PC-3 (cell line): ENCODE measurements at regions not wholly inside any gene's neighbourhood (a gene's known extent, or its start where the extent isn't known, plus 50 kb on each side); places are given as distances from the start of the nearest gene placed in this dataset.
A peak's percentile ranks its signal among the peaks of the same experiment; 100 is the strongest.

Source experiments
- ATAC-seq: fragments of 200-7000 bp; cut with Tn5 transposase; 2 replicates; pipeline ENCODE4 v1.9.1; 2020; ENCODE audit warnings: mild to moderate bottlenecking, moderate library complexity
- BruUV-seq: library from RNA; stranded (reverse); fragments of 400-500 nt; replicated peaks from 2 replicates; lab custom pipeline; 2021; lab: Mats Ljungman, UMichigan
- CTCF ChIA-PET: fragments of 300-600 bp; sonication (Branson Sonifier 250); formaldehyde crosslinking; loops from one replicate; lab custom pipeline; 2022; ENCODE audit warnings: antibody characterized with exemption; lab: Charles Lee
- POLR2A ChIA-PET: fragments of 300-600 bp; sonication (Branson Sonifier 250); formaldehyde crosslinking; loops from one replicate; lab custom pipeline; 2022; ENCODE audit warnings: antibody characterized with exemption; ENCODE audit not compliant: unreplicated experiment; lab: Charles Lee
- DNase-seq: peaks from one replicate; pipeline ENCODE4 v3.0.0-alpha.2; 2015
- H2AFZ ChIP-seq: fragments of 300-600 bp; sonication (generic); 2 replicates; pipeline ENCODE4 v1.6.0; 2016; ENCODE audit warnings: antibody characterized with exemption, low read length
- H3F3A ChIP-seq: fragments of 300-600 bp; sonication (generic); one replicate; pipeline ENCODE4 v1.6.0; 2017; ENCODE audit warnings: antibody characterized with exemption, low read length, control low read depth, mild to moderate bottlenecking; ENCODE audit not compliant: unreplicated experiment
- H3K27ac ChIP-seq: fragments of 300-600 bp; sonication (generic); 2 replicates; pipeline ENCODE4 v1.5.1; 2016; ENCODE audit warnings: mild to moderate bottlenecking, low read length
- H3K27me3 ChIP-seq: fragments of 300-600 bp; sonication (generic); 2 replicates; pipeline ENCODE4 v1.6.1; 2016; ENCODE audit warnings: low read length, mixed read lengths
- H3K36me3 ChIP-seq: fragments of 300-600 bp; sonication (generic); 2 replicates; pipeline ENCODE4 v1.6.1; 2016; ENCODE audit warnings: low read depth, mixed run types, low read length, mixed read lengths
- H3K4me1 ChIP-seq: fragments of 300-600 bp; sonication (generic); 2 replicates; pipeline ENCODE4 v1.5.1; 2016; ENCODE audit warnings: low read length; ENCODE audit not compliant: insufficient read depth
- H3K4me2 ChIP-seq: fragments of 300-600 bp; sonication (generic); 2 replicates; pipeline ENCODE4 v1.6.0; 2016; ENCODE audit warnings: low read length
- H3K4me3 ChIP-seq: fragments of 300-600 bp; sonication (generic); 2 replicates; pipeline ENCODE4 v1.5.1; 2016; ENCODE audit warnings: mild to moderate bottlenecking, low read length, mixed read lengths
- H3K79me2 ChIP-seq: fragments of 300-600 bp; sonication (generic); 2 replicates; pipeline ENCODE4 v1.6.1; 2017; ENCODE audit warnings: low read length, mixed read lengths
- H3K9ac ChIP-seq: fragments of 300-600 bp; sonication (generic); 2 replicates; pipeline ENCODE4 v1.6.0; 2016; ENCODE audit warnings: mild to moderate bottlenecking, low read length
- H3K9me2 ChIP-seq: fragments of 300-600 bp; sonication (generic); replicated peaks from 2 replicates; pipeline ENCODE4 v1.6.1; 2016; ENCODE audit warnings: mixed run types, low read length, mixed read lengths
- H3K9me3 ChIP-seq: fragments of 300-600 bp; sonication (generic); 2 replicates; pipeline ENCODE4 v1.6.1; 2016; ENCODE audit warnings: low read length, mixed read lengths
- H4K20me1 ChIP-seq: fragments of 300-600 bp; sonication (generic); 2 replicates; pipeline ENCODE4 v1.6.1; 2016; ENCODE audit warnings: low read length, mixed read lengths
- EZH2 ChIP-seq: fragments of 300-600 bp; sonication (generic); IDR thresholded peaks from one replicate; pipeline ENCODE4 v1.6.1; 2017; ENCODE audit warnings: antibody characterized with exemption, mild to moderate bottlenecking, low read length; ENCODE audit not compliant: unreplicated experiment
- EZH2phosphoT487 ChIP-seq: fragments of 300-600 bp; sonication (generic); IDR thresholded peaks from 2 replicates; pipeline ENCODE4 v1.6.1; 2018; ENCODE audit warnings: mild to moderate bottlenecking, antibody characterized with exemption, low read length, borderline replicate concordance
- intact Hi-C: fragments of 100-400 bp; cut with micrococcal nuclease; formaldehyde crosslinking; loops from 2 replicates; pipeline ENCODE4 v1.9.0; 2023
- TF ChIP-seq, protein P1 (sequence below): fragments of 300-600 bp; sonication (generic); conservative IDR thresholded peaks from 2 replicates; pipeline ENCODE4 v1.5.1; 2017; ENCODE audit warnings: antibody characterized with exemption, low read depth, mild to moderate bottlenecking, low read length

DNA sequence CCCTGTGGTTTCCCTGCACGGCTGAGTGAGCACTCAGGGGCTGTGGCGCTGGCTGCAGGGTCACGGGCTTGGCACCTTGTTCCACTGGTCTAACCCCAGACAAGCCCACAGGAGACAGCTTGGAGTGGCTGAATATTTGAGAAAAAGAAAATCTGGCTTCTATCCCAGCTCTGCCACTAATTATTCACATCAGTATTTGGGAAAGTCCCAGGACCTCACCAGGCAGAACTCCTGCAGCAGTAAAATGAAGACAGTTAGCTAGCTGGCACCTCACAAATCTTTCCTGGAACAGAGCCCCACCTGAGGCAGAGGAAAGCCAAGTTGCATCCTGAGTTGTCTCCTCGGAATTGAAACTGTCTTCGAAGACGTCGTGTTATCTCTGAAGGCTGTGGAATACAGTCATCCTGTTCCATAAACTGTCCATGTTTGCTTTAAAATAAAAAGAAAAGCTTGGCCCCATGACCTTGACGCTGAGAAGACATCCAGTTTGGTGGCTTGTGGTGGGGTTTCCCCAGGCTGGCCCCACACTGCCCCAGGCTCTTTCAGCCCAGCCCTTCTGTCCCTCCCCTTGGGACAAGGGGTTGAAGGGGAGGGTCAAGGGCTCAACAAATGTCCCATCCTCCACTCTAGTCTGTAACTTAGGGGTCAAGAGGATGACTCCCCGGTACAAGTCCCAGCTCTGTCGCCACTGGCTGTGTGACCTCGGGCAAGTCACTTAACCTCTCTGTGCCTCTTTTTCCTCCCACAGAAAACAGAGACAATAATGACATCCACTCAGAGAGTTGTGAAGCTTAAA lies 93.8 kb upstream of the TMPRSS2 start:
- H3K9me2 ChIP-seq = no peaks in the 10 kb centered on the region
- CTCF ChIA-PET = interaction anchor here (0.9 kb wide), 1 partner anchor 11 kb away, joined by 7 read pairs; no protein-coding TSS in a partner anchor
- no peaks in the 10 kb centered on the region for H3K79me2 ChIP-seq
- TF ChIP-seq EZH2 = no peak
- no peak for TF ChIP-seq EZH2phosphoT487
- TF ChIP-seq, protein P1, sequence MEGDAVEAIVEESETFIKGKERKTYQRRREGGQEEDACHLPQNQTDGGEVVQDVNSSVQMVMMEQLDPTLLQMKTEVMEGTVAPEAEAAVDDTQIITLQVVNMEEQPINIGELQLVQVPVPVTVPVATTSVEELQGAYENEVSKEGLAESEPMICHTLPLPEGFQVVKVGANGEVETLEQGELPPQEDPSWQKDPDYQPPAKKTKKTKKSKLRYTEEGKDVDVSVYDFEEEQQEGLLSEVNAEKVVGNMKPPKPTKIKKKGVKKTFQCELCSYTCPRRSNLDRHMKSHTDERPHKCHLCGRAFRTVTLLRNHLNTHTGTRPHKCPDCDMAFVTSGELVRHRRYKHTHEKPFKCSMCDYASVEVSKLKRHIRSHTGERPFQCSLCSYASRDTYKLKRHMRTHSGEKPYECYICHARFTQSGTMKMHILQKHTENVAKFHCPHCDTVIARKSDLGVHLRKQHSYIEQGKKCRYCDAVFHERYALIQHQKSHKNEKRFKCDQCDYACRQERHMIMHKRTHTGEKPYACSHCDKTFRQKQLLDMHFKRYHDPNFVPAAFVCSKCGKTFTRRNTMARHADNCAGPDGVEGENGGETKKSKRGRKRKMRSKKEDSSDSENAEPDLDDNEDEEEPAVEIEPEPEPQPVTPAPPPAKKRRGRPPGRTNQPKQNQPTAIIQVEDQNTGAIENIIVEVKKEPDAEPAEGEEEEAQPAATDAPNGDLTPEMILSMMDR = no peak
- H4K20me1 ChIP-seq = no peaks in the 10 kb centered on the region
- H3K36me3 ChIP-seq = no peaks in the 10 kb centered on the region
- ATAC-seq (peak; percentile 66), DNase-seq (peak; percentile 42)
- H3K4me3 ChIP-seq = no peak overlapping the region
- H3K27me3 ChIP-seq = no peaks in the 10 kb centered on the region
- peaks cover 11% of the 10 kb centered on the region; the same call in 1 of the 2 replicates for H3K4me1 ChIP-seq
- no peaks in the 10 kb centered on the region for H3K9me3 ChIP-seq
- intact Hi-C loops = no loop called here
- H3K4me2 ChIP-seq = peak overlapping the region; percentile 61
- POLR2A ChIA-PET = interaction anchor here (0.6 to 0.8 kb wide), 4 partner anchors 32 to 185 kb away, joined by 3 to 27 read pairs (median 4); no protein-coding TSS in a partner anchor
- H3K9ac ChIP-seq = no peak overlapping the region
- H3K27ac ChIP-seq = no peak overlapping the region
- no TSS peak for BruUV-seq
- no peaks in the 10 kb centered on the region for H3F3A ChIP-seq
- H2AFZ ChIP-seq = no peak overlapping the region; the same call in 1 of the 2 replicates

DNA sequence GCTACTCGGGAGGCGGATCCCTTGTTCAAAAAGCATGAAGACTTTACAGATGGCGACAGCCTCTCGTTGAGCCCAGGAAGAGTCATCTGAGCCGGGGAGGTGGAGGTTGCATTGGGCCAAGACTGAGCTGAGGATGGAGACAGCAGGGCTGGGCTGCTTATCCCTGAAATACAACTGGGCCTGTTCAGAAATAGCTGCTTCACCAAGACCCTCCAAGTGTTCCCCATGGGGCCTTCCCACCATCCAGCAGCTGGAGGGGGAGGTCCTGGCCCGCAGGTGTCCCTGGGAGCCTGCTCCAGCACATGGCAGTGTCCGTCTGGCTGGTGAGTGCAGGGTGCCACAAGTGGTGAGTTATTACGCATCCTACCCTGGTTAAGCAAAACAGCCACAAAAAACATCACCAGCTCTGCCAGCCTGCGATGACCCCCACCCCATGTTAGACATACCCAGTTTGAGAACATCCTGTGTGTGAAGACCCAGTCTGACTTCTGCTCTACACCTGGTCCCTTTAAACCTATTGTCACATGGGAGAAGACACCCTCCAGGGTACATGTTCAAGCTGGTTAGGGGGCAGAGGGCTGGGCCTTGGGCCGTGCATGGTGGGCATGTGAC lies 93.1 kb upstream of the TMPRSS2 start:
- H3K4me3 ChIP-seq = no peak overlapping the region
- TF ChIP-seq, protein P1 = no peak
- TF ChIP-seq EZH2phosphoT487 (no peak), EZH2 (no peak)
- H3K36me3 ChIP-seq = no peaks in the 10 kb centered on the region
- no peaks in the 10 kb centered on the region for H3K79me2 ChIP-seq
- no peaks in the 10 kb centered on the region for H4K20me1 ChIP-seq
- DNase-seq = no peak
- H3K4me1 ChIP-seq = peaks cover 11% of the 10 kb centered on the region; the same call in 1 of the 2 replicates
- no peaks in the 10 kb centered on the region for H3K27me3 ChIP-seq
- H3F3A ChIP-seq = no peaks in the 10 kb centered on the region
- POLR2A ChIA-PET = interaction anchor here (0.6 to 0.8 kb wide), 2 partner anchors 33 to 185 kb away, joined by 4 read pairs; no protein-coding TSS in a partner anchor
- H3K9ac ChIP-seq = no peak overlapping the region
- no peak overlapping the region for H3K27ac ChIP-seq
- no peak for ATAC-seq
- no peak overlapping the region for H2AFZ ChIP-seq
- intact Hi-C loops = no loop called here
- no TSS peak for BruUV-seq
- no peaks in the 10 kb centered on the region for H3K9me3 ChIP-seq
- no peaks in the 10 kb centered on the region for H3K9me2 ChIP-seq
- peak overlapping the region; percentile 61; the same call in 1 of the 2 replicates for H3K4me2 ChIP-seq
- CTCF ChIA-PET = no interaction called here
